ENCODE measurements at regions not wholly inside any gene's neighbourhood (a gene's known extent, or its start where the extent isn't known, plus 50 kb on each side); places are given as distances from the start of the nearest gene placed in this dataset.
"Not testable (repeated sequence)": the region's sequence is repeated elsewhere in the genome, so short reads cannot be mapped to it uniquely, and the experiment has no call there.

- TF ChIP-seq, protein P1, sequence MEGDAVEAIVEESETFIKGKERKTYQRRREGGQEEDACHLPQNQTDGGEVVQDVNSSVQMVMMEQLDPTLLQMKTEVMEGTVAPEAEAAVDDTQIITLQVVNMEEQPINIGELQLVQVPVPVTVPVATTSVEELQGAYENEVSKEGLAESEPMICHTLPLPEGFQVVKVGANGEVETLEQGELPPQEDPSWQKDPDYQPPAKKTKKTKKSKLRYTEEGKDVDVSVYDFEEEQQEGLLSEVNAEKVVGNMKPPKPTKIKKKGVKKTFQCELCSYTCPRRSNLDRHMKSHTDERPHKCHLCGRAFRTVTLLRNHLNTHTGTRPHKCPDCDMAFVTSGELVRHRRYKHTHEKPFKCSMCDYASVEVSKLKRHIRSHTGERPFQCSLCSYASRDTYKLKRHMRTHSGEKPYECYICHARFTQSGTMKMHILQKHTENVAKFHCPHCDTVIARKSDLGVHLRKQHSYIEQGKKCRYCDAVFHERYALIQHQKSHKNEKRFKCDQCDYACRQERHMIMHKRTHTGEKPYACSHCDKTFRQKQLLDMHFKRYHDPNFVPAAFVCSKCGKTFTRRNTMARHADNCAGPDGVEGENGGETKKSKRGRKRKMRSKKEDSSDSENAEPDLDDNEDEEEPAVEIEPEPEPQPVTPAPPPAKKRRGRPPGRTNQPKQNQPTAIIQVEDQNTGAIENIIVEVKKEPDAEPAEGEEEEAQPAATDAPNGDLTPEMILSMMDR (IDR thresholded peaks at IDR 0.05; ENCODE audit: insufficient read depth, low read depth, low read length, missing control alignments), result no peak
- no peak overlapping the region for H3K4me3 ChIP-seq (ENCODE audit: low read depth, low read length)
- no peak for DNase-seq (ENCODE audit: low read depth)
These were observed 203.5 kb upstream of the ECI2 start for GRCh38 chr6:4338884-4339283.

- TF ChIP-seq, protein P1 (IDR thresholded peaks at IDR 0.05; ENCODE audit: insufficient read depth, low read depth, low read length, missing control alignments), result no peak
- peak; percentile 47 for DNase-seq (ENCODE audit: low read depth)
- no peak overlapping the region for H3K4me3 ChIP-seq (ENCODE audit: low read depth, low read length)
These were observed 201.5 kb upstream of the ECI2 start for GRCh38 chr6:4336778-4337442.

GRCh38 chr6:4336084-4336483, 200.7 kb upstream of the ECI2 start:
- H3K4me3 ChIP-seq (ENCODE audit: low read depth, low read length), result no peak overlapping the region
- TF ChIP-seq, protein P1 (IDR thresholded peaks at IDR 0.05; ENCODE audit: insufficient read depth, low read depth, low read length, missing control alignments), result no peak
- no peak for DNase-seq (ENCODE audit: low read depth)

DNA sequence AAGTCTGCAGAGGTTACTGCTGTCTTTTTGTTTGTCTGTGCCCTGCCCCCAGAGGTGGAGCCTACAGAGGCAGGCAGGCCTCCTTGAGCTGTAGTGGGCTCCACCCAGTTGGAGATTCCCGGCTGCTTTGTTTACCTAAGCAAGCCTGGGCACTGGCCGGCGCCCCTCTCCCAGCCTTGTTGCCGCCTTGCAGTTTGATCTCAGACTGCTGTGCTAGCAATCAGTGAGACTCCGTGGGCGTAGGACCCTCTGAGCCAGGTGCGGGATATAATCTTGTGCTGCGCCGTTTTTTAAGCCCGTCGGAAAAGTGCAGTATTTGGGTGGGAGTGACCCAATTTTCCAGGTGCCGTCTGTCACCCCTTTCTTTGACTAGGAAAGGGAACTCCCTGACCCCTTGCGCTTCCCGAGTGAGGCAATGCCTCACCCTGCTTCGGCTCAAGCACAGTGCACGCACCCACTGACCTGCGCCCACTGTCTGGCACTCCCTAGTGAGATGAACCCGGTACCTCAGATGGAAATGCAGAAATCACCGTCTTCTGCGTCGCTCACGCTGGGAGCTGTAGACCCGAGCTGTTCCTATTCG, 198.9 kb upstream of the ECI2 start:
- not testable (repeated sequence) for DNase-seq (ENCODE audit: low read depth); H3K4me3 ChIP-seq (ENCODE audit: low read depth, low read length)

GRCh38 chr6:4327841-4328240, 192.5 kb upstream of the ECI2 start:
- DNase-seq (ENCODE audit: low read depth), result no peak
- no peak overlapping the region for H3K4me3 ChIP-seq (ENCODE audit: low read depth, low read length)
- TF ChIP-seq, protein P1 (IDR thresholded peaks at IDR 0.05; ENCODE audit: insufficient read depth, low read depth, low read length, missing control alignments), result no peak

- DNase-seq (ENCODE audit: low read depth), result no peak
- TF ChIP-seq, protein P1 (IDR thresholded peaks at IDR 0.05; ENCODE audit: insufficient read depth, low read depth, low read length, missing control alignments), result no peak
- no peak overlapping the region for H3K4me3 ChIP-seq (ENCODE audit: low read depth, low read length)
These were observed 189.4 kb upstream of the ECI2 start for GRCh38 chr6:4324746-4325145.

DNA sequence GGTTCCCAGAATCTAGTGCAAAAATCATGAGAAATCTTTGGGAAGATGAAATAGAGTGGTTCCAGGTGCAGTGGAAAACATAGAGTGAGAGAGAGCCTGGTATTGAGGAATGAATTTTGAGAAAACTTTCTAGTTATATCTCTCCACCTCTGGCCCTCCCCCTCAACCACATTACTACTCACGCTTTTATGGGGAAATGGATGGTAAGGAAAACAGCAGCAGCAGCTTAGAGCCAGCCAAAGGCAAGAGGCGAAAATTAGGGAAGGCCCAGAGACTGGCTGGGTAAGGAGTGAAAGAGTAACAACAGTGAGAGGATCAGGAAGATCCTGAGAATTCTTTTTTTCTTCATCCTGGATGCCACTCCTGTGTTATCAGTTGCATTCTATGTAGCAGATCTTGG, 187.9 kb upstream of the ECI2 start:
- TF ChIP-seq, protein P1 (IDR thresholded peaks at IDR 0.05; ENCODE audit: insufficient read depth, low read depth, low read length, missing control alignments), result no peak
- no peak overlapping the region for H3K4me3 ChIP-seq (ENCODE audit: low read depth, low read length)
- no peak for DNase-seq (ENCODE audit: low read depth)

All from GM12865 (cell line).